Right atrium auricular region (tissue), 2 donors: ENCODE measurements at regions not wholly inside any gene's neighbourhood (a gene's known extent, or its start where the extent isn't known, plus 50 kb on each side); places are given as distances from the start of the nearest gene placed in this dataset.

Experiments used
- DNase-seq: peaks from one replicate; pipeline ENCODE4 v3.0.0-alpha.2; 2019; ENCODE audit warnings: low spot score
- H3K27ac ChIP-seq, 2 donors: fragments of 200-600 bp; sonication (generic); 1 replicate in 1 of 2; 2 replicates in 1 of 2; pipeline ENCODE4 v1.5.1; 2016 to 2019
- H3K27me3 ChIP-seq, 2 donors: fragments of 200-600 bp; sonication (generic); one replicate each; pipeline versions ENCODE4 v1.5.1 to v1.6.0; 2017 to 2019
- H3K36me3 ChIP-seq: fragments of 200-600 bp; sonication (generic); one replicate; pipeline ENCODE4 v1.5.1; 2016
- H3K4me1 ChIP-seq, 2 donors: fragments of 200-600 bp; sonication (generic); one replicate each; pipeline versions ENCODE4 v1.5.1 to v1.6.0; 2017 to 2019
- H3K4me3 ChIP-seq, 2 donors: fragments of 200-600 bp; sonication (generic); 1 replicate in 1 of 2; 2 replicates in 1 of 2; pipeline ENCODE4 v1.5.1; 2017 to 2019; ENCODE audit warnings: mild to moderate bottlenecking in 1 of 2, moderate library complexity in 1 of 2
- H3K9me3 ChIP-seq, 2 donors: fragments of 200-600 bp; sonication (generic); one replicate each; pipeline ENCODE4 v1.5.1; 2019
- TF ChIP-seq, protein P1 (sequence below), 2 donors: fragments of 200-600 bp; sonication (generic); IDR thresholded peaks; one replicate each; pipeline ENCODE4 v1.5.1; 2019; ENCODE audit warnings: antibody characterized with exemption in 2 of 2

DNA sequence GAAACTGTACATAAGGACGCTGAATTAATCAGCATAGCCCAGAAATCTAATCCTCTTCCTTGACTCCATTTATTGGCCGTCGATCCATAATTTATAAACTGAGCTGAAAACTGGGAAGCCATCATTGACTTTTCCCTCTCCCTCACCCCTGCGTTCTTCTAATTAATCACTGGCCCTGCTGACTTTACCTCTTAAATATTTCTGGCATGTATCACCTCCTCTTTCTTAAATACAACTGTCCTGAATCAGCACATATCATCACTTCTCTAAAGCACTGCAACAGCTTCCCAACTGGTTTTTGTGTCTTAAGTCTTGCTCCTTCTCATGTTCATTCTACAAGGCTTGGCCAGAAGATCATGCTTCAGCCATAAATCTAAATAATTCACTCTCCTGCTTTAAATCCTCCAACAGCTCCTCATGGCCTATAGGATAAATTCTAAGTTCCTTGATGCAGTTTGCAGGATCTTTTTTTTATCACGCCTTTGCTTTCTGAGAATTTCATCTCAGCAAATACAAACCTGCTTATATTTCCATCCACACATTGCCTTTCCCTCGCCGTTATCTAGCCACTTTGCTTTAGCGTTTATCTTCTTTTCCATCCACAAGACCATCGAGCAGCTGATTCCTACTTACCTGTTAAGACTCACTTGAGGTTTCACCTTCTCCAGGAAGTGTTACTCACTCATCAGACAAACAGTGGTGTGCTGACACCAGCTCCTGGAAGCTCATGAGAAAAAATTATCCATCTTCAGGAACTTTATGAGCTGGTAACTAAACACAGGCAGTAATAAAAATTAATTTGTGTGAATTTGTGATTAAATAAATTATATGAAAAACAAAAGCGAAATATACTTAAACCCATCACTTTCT, 295.6 kb upstream of the FLRT2 start:
- TF ChIP-seq, protein P1, sequence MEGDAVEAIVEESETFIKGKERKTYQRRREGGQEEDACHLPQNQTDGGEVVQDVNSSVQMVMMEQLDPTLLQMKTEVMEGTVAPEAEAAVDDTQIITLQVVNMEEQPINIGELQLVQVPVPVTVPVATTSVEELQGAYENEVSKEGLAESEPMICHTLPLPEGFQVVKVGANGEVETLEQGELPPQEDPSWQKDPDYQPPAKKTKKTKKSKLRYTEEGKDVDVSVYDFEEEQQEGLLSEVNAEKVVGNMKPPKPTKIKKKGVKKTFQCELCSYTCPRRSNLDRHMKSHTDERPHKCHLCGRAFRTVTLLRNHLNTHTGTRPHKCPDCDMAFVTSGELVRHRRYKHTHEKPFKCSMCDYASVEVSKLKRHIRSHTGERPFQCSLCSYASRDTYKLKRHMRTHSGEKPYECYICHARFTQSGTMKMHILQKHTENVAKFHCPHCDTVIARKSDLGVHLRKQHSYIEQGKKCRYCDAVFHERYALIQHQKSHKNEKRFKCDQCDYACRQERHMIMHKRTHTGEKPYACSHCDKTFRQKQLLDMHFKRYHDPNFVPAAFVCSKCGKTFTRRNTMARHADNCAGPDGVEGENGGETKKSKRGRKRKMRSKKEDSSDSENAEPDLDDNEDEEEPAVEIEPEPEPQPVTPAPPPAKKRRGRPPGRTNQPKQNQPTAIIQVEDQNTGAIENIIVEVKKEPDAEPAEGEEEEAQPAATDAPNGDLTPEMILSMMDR (IDR thresholded peaks at IDR 0.05): no peak
- Histone ChIP-seq H3K36me3 (no peaks in the 10 kb centered on the region), H3K4me3 (no peak overlapping the region), H3K27me3 (no peaks in the 10 kb centered on the region), H3K9me3 (peaks cover 0 to 4% of the 10 kb centered on the region in 2 donors), H3K27ac (no peak overlapping the region), H3K4me1 (no peaks in the 10 kb centered on the region)
- DNase-seq: no peak

DNA sequence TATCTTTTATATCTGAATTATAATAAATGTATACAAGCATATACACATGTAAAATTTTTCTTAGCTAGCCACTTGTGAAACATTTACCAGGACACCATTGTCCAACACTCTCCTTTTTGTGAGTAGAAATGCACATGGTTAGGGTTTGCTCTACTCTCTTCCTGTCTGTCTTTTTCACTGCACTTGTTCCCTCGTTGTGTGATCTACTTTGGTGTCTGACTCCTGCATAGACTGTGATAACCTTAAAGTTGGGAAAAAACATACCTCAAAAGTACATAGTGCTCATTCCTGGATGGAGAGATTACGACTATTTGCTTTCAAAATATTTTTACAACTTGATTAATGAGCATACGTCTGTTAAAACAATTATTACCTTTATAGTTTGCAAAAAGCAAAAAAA, 294.1 kb upstream of the FLRT2 start:
- Histone ChIP-seq H3K27ac (no peak overlapping the region), H3K4me1 (no peaks in the 10 kb centered on the region), H3K4me3 (no peak overlapping the region), H3K36me3 (no peaks in the 10 kb centered on the region), H3K9me3 (no peaks in the 10 kb centered on the region), H3K27me3 (no peaks in the 10 kb centered on the region)
- no peak for DNase-seq
- TF ChIP-seq, protein P1 (IDR thresholded peaks at IDR 0.05): no peak

DNA sequence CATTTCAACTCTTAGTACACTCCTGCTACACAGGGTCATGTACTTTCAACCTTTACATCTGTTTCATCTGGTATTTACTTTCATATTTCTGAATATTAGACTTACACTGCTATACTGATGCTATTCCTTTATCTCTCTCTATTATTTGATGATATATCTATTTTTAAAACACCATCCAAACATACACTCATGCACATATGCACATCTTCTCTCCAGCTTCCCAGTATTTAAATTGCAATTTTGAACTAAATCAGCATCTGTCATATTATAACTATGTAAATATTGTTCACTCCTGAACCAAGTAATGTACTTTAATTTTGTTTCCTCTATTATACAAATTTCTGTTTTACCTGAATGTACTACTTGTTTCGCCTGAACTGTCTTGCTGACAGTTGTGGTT, 293.6 kb upstream of the FLRT2 start:
- Histone ChIP-seq H3K27me3 (no peaks in the 10 kb centered on the region), H3K9me3 (no peaks in the 10 kb centered on the region), H3K27ac (no peak overlapping the region), H3K4me1 (no peaks in the 10 kb centered on the region), H3K4me3 (no peak overlapping the region), H3K36me3 (no peaks in the 10 kb centered on the region)
- TF ChIP-seq, protein P1 (IDR thresholded peaks at IDR 0.05): no peak
- DNase-seq: no peak

DNA sequence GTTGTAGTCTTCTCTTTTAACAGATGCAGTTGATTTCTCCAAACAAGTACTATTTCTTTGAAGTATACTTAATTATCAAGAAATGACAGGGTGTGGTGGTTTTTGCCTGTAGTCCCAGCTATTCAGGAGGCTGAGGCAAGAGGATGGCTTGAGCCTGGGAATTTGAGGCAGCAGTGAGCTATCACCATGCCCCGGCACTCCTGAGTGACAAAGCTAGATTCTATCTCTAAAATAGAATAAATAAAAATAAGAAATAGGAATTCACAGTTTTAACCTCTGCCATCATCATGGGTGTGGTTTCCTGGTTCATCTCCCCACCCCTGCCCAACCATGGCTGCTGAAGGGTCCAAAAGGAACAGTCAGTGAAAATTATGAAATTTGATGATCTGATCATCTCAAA, 290.2 kb upstream of the FLRT2 start:
- no peak overlapping the region for H3K27ac ChIP-seq
- no peak for DNase-seq

DNA sequence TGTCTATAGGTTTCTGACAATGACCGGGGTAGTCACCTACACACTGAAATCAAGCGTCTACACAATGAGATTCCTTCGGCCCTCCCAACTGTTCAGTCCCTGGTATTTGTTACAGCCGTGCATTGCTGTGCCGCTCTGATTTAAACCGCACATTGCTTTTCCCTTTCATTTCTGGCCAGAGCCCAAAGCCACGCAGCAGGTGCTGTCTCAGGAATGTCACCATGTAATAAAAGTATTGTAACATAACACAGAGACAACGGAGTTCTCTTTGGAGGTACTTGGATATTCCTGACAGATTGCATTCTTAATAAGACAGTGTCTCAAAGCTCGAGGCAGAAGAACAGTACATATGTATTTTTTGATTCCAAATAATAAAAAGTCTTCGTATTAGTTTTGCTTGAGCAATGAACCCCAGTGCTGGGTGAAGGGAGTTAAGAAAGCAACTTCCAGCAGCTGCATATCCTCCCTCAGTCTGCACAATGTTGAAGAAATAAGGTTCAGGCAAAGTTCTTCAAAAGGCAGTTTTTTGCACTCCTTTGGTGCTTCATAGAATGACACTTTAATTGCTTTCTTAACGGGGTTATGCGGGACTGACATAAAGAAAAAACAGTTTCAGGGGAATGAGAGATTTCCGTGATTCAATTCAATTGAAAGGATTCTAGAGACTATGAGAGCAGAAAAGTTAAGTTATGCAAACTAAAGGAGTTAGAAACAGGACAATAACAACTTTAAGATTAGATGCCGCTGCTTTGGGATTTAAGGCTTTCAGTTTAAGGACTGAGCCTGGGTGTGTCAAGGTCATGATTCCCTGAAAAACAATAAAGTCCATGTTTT, 288.7 kb upstream of the FLRT2 start:
- TF ChIP-seq, protein P1 (IDR thresholded peaks at IDR 0.05): no peak
- Histone ChIP-seq H3K4me1 (no peaks in the 10 kb centered on the region), H3K36me3 (no peaks in the 10 kb centered on the region), H3K27ac (no peak overlapping the region), H3K27me3 (no peaks in the 10 kb centered on the region), H3K9me3 (no peaks in the 10 kb centered on the region), H3K4me3 (no peak overlapping the region)
- no peak for DNase-seq

More for the DNA sequence above, 290.2 kb upstream of the FLRT2 start:
- Histone ChIP-seq H3K9me3 (no peaks in the 10 kb centered on the region), H3K36me3 (no peaks in the 10 kb centered on the region), H3K4me1 (no peaks in the 10 kb centered on the region), H3K27me3 (no peaks in the 10 kb centered on the region), H3K4me3 (no peak overlapping the region)
- TF ChIP-seq, protein P1 (IDR thresholded peaks at IDR 0.05): no peak
